IgD-negative memory B cell (primary cell): ENCODE measurements at regions not wholly inside any gene's neighbourhood (a gene's known extent, or its start where the extent isn't known, plus 50 kb on each side); places are given as distances from the start of the nearest gene placed in this dataset.

ENCODE experiments used
- H3K27ac Mint-ChIP-seq, 3 donors: one replicate each; pipeline ENCODE4 v1.8.0; 2020 to 2022; ENCODE audit warnings: mild to moderate bottlenecking in 3 of 3, mixed read lengths in 3 of 3, moderate library complexity in 1 of 3
- H3K27me3 Mint-ChIP-seq: one replicate; pipeline ENCODE4 v1.8.0; 2021; ENCODE audit warnings: mixed read lengths
- H3K36me3 Mint-ChIP-seq: one replicate; pipeline ENCODE4 v1.8.0; 2020; ENCODE audit warnings: mild to moderate bottlenecking, mixed read lengths
- H3K4me1 Mint-ChIP-seq, 3 donors: one replicate each; pipeline ENCODE4 v1.8.0; 2020 to 2022; ENCODE audit warnings: mixed read lengths in 3 of 3, mild to moderate bottlenecking in 1 of 3
- H3K4me3 Mint-ChIP-seq, 4 donors: one replicate each; pipeline ENCODE4 v1.8.0; 2020 to 2022; ENCODE audit warnings: mild to moderate bottlenecking in 4 of 4, mixed read lengths in 4 of 4, moderate library complexity in 3 of 4
- H3K9me3 Mint-ChIP-seq, 3 donors: one replicate each; pipeline ENCODE4 v1.8.0; 2020 to 2021; ENCODE audit warnings: mixed read lengths in 3 of 3, mild to moderate bottlenecking in 1 of 3

DNA sequence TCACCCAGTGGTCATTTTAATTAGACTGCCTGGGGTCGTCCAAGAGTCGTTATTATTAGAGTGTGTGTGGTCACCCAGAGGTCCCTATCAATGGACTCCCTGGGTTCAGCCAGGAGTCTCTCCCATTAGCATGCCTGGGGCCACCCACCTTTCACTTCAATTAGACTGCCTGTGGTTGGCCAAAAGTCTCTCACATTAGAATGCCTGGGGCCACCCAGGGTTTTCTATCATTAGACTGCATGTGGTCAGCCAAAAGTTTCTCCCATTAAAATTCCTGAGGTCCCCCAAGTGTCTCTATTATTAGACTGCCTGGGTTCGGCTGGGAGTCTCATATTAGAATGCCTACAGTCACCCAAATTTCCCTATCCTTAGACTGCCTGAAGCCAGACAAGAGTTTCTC is 1472.6 kb downstream of the UQCRFS1 start:
- Mint-ChIP-seq H3K36me3 (peaks cover 45% of the 10 kb centered on the region), H3K4me1 (no peaks in the 10 kb centered on the region), H3K4me3 (no peak overlapping the region), H3K27ac (no peak overlapping the region), H3K27me3 (no peaks in the 10 kb centered on the region), H3K9me3 (peaks cover 3 to 23% (median 8%) of the 10 kb centered on the region in 3 donors)

DNA sequence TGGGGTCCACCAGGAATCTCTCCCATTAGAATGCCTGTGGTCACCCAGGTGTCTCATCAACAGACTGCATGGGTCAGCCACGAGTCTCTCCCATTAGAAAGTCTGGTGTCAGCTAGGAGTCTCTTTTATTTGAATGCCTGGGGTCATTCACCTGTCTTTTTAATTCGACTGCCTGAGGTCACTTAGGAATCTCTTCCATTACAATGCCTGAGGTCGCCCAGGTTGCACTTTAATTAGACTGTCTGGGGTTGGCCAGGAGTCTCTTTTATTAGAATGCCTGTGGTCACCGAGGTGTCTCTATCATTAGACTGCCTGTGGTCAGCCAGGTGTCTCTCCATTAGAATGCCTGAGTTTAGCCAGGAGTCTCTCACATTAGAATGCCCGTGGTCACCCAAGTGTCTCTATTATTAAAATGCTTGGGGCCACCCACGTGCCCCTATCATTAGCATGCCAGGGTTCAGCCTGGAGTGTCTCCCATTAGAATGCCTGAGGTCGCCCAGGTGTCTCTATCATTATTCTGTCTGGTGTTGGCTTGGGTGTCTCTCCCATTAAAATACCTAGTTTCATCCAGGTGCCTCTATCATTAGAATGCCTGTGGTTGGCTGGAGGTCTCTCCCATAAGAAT is 1474.3 kb downstream of the UQCRFS1 start:
- Mint-ChIP-seq H3K9me3 (peaks cover 3 to 19% (median 8%) of the 10 kb centered on the region in 3 donors), H3K36me3 (peaks cover 45% of the 10 kb centered on the region), H3K4me3 (peak overlapping the region in 1 of 4 donors; percentile 29), H3K27ac (no peak overlapping the region), H3K4me1 (no peaks in the 10 kb centered on the region), H3K27me3 (no peaks in the 10 kb centered on the region)

DNA sequence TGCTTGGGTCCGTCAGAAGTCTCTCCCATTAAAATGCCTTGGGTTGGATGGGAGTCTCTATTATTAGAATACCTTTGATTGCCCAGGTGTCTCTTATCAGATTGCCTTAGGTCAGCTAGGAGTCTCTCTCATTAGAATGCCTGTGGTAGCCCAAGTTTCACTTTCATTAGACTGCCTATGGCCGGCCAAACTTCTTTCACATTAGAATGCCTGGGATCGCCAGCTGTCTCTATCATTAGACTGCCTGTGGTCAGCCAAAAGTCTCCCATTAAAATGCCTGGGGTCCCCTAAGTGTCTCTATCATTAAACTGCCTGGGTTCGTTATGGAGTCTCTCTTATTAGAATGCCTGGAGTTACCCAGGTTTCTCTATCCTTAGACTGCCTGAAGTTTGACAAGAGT is 1476.7 kb downstream of the UQCRFS1 start:
- Mint-ChIP-seq H3K27ac (no peak overlapping the region), H3K27me3 (no peaks in the 10 kb centered on the region), H3K4me3 (no peak overlapping the region), H3K9me3 (peaks cover 3 to 22% (median 19%) of the 10 kb centered on the region in 3 donors), H3K36me3 (peaks cover 46% of the 10 kb centered on the region), H3K4me1 (no peaks in the 10 kb centered on the region)

DNA sequence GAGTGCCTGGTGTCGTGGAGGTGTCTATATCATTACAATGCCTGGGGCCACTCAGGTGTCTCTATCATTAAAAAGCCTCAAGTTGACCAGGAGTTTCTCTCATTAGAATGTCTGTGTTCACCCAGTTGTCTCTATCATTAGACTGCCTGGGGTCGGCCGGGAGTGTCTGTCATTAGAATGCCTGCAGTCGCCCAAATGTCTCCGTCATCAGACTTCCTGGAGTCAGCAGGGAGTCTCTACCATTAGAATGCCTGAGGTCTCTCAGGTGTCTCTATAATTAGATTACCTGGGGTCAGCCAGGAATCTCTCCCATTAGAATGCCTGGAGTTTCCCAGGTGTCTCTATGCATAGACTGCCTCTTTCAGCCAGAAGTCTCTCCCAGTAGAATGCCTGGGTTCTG is 1477.6 kb downstream of the UQCRFS1 start:
- H3K27me3 Mint-ChIP-seq: no peaks in the 10 kb centered on the region
- no peaks in the 10 kb centered on the region for H3K4me1 Mint-ChIP-seq
- H3K27ac Mint-ChIP-seq: no peak overlapping the region
- H3K4me3 Mint-ChIP-seq: no peak overlapping the region
- peaks cover 42% of the 10 kb centered on the region for H3K36me3 Mint-ChIP-seq
- peaks cover 3 to 19% (median 19%) of the 10 kb centered on the region in 3 donors for H3K9me3 Mint-ChIP-seq

DNA sequence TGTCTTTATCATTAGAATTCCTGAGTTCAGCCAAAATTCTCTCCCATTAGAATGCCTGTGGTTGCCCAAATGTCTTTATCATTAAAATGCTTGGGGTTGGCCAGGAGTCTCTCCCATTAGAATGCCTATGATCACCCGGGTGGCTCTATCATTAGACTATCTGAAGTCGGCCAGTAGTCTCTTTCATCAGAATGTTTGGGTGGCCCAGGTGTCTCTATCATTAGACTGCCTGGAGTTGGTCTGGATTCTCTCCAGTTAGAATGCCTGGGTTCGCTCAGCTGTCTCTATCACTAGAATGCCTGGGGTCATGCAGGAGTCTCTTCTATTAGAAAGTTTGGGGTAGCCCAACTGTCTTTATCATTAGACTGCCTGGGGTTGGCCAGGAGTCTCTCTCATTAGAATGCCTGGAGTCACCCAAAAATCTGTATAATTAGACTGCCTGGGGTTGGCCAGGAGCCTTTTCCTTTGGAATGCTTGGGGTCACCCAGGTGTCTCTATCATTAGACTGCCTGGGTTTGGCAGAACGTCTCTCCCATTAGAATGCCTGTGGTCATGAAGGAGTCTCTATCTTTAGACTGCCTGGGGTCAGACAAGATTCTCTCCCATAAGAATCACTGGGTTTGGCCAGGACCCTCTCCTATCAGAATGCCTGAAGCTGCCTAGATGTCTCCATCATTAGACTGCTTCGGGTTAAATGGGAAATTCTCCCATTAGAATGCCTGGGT is 1478.3 kb downstream of the UQCRFS1 start:
- Mint-ChIP-seq H3K27ac (no peak overlapping the region), H3K9me3 (peaks cover 3 to 19% (median 18%) of the 10 kb centered on the region in 3 donors), H3K4me1 (no peaks in the 10 kb centered on the region), H3K27me3 (no peaks in the 10 kb centered on the region), H3K4me3 (no peak overlapping the region), H3K36me3 (peaks cover 37% of the 10 kb centered on the region)

DNA sequence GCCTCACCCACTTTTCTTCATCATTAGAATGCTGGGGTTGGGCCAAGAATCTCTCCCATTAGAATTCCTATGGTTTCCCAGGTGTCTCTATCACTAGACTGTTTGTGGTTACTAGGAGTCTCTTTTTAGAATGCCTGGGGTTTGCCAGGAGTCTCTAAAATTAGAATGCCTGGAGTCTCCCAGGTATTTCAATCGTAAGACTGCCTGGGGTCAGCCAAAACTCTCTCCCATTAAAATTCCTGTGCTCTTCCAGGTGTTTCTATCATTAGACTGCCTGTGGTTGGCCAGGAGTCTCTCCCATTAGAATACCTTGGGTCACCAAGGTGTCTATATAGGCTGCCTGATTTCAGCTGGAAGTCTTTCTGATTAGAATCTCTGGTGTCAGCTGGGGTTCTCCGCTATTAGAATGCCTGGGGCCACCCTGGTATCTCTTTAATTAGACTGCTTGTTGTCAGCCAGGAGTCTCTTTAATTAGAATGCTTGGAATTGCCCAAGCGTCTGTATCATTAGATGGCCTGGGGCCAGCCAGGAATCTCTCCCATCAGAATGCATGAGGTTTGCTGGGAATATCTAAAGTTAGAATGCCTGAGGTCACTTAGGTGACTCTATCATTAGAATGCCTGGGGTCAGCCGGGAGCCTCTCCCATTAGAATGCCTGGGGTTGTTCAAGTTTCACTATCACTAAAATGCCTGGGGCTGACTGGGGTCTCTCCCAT is 1479.2 kb downstream of the UQCRFS1 start:
- peaks cover 3 to 14% (median 11%) of the 10 kb centered on the region in 3 donors for H3K9me3 Mint-ChIP-seq
- H3K4me3 Mint-ChIP-seq: no peak overlapping the region
- no peak overlapping the region for H3K27ac Mint-ChIP-seq
- peaks cover 29% of the 10 kb centered on the region for H3K36me3 Mint-ChIP-seq
- H3K27me3 Mint-ChIP-seq: no peaks in the 10 kb centered on the region
- no peaks in the 10 kb centered on the region for H3K4me1 Mint-ChIP-seq

DNA sequence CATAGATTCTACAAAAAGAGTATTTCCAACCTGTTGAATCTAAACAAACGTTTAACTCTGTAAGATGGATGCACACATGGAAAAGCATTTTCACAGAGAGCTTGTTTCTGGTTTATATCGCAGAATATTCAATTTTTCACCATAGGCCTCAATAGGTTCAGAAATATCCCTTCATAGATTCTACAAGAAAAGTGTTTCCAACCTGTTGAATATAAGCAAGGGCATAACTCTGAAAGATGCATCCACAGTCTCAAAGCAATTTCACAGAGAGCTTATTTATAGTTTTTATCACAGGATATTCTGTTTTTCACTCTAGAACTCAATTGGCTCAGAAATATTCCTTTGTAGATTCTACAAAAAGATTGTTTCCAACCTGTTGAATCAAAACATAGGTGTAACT is 1483.6 kb downstream of the UQCRFS1 start:
- Mint-ChIP-seq H3K36me3 (peaks cover 5% of the 10 kb centered on the region), H3K4me1 (no peaks in the 10 kb centered on the region), H3K4me3 (peak overlapping the region in 1 of 4 donors; percentile 37), H3K9me3 (peaks cover 4 to 20% (median 15%) of the 10 kb centered on the region in 3 donors), H3K27me3 (no peaks in the 10 kb centered on the region), H3K27ac (no peak overlapping the region)

DNA sequence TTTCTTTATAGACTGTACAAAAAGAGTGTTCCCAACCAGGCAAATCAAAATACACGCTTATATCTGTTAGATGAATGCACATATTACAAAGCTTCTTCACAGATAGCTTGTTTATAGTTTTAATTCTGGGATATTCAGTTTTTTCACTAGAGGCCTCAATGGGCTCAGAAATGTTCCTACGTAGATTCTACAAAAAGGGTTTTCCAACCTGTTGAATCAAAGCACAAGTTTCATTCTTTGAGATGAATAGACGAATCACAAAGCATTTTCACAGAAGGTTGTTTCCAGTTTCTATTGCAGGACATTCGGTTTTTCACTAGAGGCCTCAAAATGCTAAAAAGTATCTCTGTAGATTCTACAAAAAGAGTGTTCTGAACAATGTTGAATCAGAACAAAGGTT is 1490.3 kb downstream of the UQCRFS1 start:
- peaks cover 7 to 38% (median 25%) of the 10 kb centered on the region in 3 donors for H3K9me3 Mint-ChIP-seq
- no peaks in the 10 kb centered on the region for H3K27me3 Mint-ChIP-seq
- H3K4me1 Mint-ChIP-seq: no peaks in the 10 kb centered on the region
- H3K4me3 Mint-ChIP-seq: no peak overlapping the region
- peaks cover 3% of the 10 kb centered on the region for H3K36me3 Mint-ChIP-seq
- no peak overlapping the region for H3K27ac Mint-ChIP-seq

DNA sequence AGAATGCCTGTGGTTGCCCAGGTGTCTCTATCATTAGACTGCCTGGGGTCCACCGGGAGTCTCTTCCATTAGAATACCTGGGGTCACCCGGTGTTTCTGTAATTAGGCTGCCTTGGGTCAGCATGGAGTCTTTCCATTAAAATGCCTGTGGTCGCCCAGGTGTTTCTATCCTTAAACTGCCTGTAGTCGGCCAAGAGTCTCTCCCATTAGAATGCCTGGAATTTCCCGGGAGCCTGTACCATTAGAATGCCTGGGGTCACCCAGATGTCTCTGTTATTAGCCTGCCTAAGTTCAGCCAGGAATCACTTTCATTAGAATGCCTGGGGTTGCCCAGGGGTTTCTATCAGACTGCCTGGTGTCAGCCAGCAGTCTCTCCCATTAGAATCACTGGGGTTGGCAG is 1492.8 kb downstream of the UQCRFS1 start:
- Mint-ChIP-seq H3K9me3 (peaks cover 7 to 32% (median 29%) of the 10 kb centered on the region in 3 donors), H3K4me1 (no peaks in the 10 kb centered on the region), H3K27me3 (no peaks in the 10 kb centered on the region)

DNA sequence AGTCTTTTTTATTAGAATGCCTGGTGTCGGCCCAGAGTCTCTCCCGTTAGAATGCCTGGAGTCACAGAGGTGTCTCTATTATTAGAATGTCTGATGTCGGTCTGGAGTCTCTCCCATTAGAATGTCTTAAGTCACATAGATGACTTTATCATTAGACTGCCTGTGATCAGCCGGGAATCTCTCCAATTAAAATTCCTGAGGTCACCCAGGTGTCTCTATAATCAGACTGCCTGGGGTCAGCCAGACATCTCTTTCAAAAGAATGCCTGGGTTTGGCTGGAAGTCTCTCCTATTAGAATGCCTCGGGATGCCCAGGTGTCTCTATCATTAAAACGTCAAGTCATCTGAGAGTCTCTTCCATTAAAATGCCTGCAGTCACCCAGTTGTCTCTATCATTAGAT is 1493.9 kb downstream of the UQCRFS1 start:
- Mint-ChIP-seq H3K27ac (no peak overlapping the region), H3K4me1 (no peaks in the 10 kb centered on the region), H3K4me3 (no peak overlapping the region), H3K27me3 (no peaks in the 10 kb centered on the region), H3K9me3 (peaks cover 6 to 33% (median 32%) of the 10 kb centered on the region in 3 donors), H3K36me3 (peaks cover 3% of the 10 kb centered on the region)

More for the DNA sequence above, 1492.8 kb downstream of the UQCRFS1 start:
- Mint-ChIP-seq H3K4me3 (no peak overlapping the region), H3K27ac (no peak overlapping the region), H3K36me3 (peaks cover 3% of the 10 kb centered on the region)

DNA sequence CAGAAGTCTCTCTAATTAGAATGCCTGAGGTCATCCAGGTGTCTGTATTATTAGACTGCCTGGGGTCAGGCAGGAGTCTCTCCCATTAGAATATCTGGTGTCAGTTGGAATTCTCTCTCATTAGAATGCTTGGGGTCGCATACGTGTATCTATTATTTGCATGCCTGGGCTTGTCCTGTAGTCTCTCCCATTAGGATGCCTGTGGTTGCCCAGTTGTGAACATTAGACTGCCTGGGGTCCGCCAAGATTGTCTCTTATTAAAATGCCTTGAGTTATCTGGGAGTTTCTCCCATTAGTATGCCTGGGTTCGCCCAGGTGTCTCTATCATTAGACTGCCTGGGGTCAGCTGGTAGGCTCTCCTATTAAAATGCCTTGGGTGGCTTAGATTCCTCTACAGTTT is 1494.7 kb downstream of the UQCRFS1 start:
- H3K9me3 Mint-ChIP-seq: peaks cover 3 to 33% (median 30%) of the 10 kb centered on the region in 3 donors
- H3K27ac Mint-ChIP-seq: peak overlapping the region in 2 of 3 donors; percentile 6 to 16
- H3K4me1 Mint-ChIP-seq: no peaks in the 10 kb centered on the region
- no peaks in the 10 kb centered on the region for H3K27me3 Mint-ChIP-seq
- H3K4me3 Mint-ChIP-seq: no peak overlapping the region
- peaks cover 3% of the 10 kb centered on the region for H3K36me3 Mint-ChIP-seq

DNA sequence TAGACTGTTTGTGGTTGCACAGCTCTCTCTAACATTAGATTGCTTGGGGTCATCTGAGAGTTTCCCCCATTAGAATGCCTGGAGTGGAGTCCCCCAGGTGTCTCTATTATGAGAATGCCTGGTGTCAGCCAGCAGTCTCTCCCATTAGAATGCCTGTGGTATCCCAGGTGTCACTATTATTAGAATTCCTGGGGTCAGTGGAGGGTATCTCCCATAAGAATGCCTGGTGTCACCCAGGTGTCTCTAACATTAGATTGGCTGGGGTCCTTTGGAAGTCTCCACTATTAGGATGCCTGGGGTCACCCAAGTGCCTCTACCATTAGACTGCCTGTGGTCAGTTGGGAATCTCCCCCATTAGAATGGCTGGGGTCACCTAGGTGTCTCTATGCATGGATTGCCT is 1495.1 kb downstream of the UQCRFS1 start:
- peak overlapping the region in 2 of 3 donors; percentile 6 to 16 for H3K27ac Mint-ChIP-seq
- peaks cover 3% of the 10 kb centered on the region for H3K36me3 Mint-ChIP-seq
- H3K9me3 Mint-ChIP-seq: peaks cover 3 to 36% (median 29%) of the 10 kb centered on the region in 3 donors
- no peak overlapping the region for H3K4me3 Mint-ChIP-seq
- no peaks in the 10 kb centered on the region for H3K4me1 Mint-ChIP-seq
- H3K27me3 Mint-ChIP-seq: no peaks in the 10 kb centered on the region

DNA sequence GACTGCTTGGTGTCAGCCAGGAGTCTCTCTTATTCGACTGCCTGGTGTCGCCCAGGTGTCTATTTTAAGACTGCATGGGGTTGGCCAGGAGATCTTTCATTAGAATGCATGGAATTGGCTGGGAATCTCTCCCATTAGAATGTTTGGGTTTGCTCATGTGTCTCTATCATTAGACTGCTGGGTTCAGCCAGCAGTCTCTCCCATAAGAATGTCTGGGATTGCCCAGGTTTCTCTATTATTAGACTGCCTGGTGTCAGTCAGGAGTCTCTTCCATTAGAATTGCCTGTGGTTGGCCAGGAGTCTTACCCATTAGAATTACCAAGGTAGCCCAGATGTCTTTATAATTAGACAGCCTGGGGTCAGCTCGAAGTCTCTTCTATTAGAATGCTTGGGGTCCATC is 1496.0 kb downstream of the UQCRFS1 start:
- Mint-ChIP-seq H3K9me3 (peaks cover 4 to 38% (median 29%) of the 10 kb centered on the region in 3 donors), H3K4me1 (no peaks in the 10 kb centered on the region), H3K4me3 (no peak overlapping the region), H3K36me3 (peaks cover 3% of the 10 kb centered on the region), H3K27me3 (no peaks in the 10 kb centered on the region), H3K27ac (no peak overlapping the region)

DNA sequence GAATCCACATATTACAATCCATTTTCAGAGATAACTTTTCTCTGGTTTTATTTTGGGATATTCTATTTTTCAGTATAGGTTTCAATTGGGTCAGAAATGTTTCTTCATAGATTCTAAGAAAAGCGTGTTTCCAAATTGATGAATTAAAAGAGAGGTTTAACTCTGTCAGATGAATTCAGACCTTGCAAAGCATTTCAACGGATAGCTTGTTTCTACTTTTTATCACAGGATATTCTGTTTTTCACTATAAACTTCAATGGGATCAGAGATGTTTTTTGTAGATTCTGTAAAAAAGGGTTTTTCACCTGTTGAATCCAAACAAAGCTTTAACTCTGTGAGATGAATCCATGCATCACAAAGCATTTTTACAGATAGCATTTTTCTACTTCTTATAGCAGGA is 1498.1 kb downstream of the UQCRFS1 start:
- peaks cover 8 to 30% (median 19%) of the 10 kb centered on the region in 3 donors for H3K9me3 Mint-ChIP-seq
- no peaks in the 10 kb centered on the region for H3K4me1 Mint-ChIP-seq
- no peak overlapping the region for H3K27ac Mint-ChIP-seq
- H3K27me3 Mint-ChIP-seq: no peaks in the 10 kb centered on the region
- no peaks in the 10 kb centered on the region for H3K36me3 Mint-ChIP-seq
- H3K4me3 Mint-ChIP-seq: no peak overlapping the region

DNA sequence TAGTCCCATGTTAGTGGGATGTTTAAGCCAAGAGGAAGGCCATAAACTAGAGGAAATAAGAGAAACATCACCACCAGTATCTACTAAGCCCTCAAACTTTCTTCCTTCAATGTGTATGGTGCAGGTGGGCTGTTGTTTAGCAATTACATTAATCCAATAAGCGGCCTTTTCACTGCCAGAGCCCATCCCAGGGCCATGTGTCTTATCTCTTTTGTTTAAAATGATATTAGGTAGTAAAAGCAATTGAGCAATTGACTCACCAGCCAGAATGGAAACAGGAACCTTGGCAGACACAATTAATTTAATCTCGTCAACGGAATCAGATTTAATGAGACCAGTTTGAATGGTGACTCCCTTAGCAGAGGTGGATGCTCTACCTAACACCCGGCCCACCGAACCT is 1503.5 kb downstream of the UQCRFS1 start:
- H3K27me3 Mint-ChIP-seq: no peaks in the 10 kb centered on the region
- H3K36me3 Mint-ChIP-seq: no peaks in the 10 kb centered on the region
- peaks cover 2 to 30% (median 15%) of the 10 kb centered on the region in 3 donors for H3K9me3 Mint-ChIP-seq
- no peaks in the 10 kb centered on the region for H3K4me1 Mint-ChIP-seq
- H3K27ac Mint-ChIP-seq: no peak overlapping the region
- H3K4me3 Mint-ChIP-seq: no peak overlapping the region
